ENCODE measurements at regions not wholly inside any gene's neighbourhood (a gene's known extent, or its start where the extent isn't known, plus 50 kb on each side); places are given as distances from the start of the nearest gene placed in this dataset.

DNA sequence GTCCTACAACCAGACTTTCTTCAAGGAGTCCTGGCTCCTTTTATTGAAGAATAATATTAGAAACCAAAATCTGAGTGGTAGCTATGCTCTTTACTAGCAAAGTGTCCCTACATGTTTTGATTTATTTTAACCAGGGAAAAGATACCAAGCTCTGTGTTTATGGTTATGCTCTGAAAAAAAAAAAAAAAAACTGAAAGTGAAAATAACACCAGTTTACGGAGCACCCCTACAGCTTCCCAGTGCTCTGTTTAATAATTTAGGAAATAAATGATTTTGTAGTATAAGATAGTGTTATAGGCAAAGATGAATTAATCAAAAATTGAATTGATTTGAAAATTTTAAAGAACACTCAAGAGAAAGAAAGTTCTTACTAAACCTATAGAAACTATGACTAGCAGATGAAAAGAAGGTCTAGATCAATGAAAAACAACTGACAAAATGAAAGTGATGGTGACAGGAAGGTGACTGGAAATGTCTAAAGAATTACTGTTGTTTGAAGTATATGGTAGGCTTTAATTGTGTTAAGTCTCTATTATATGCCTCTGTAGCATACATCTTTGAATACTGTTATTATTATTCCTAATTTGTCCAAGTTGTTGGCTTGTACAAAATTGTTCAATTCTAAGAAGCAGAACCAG lies 1698.4 kb upstream of the PCDH10 start:
- TF ChIP-seq CTCF (conservative IDR thresholded peaks at IDR 0.05 in 1 of 2, IDR thresholded peaks at IDR 0.05 in 1 of 2; ENCODE audit: low read depth in 1 of 2, low read length in 2 of 2) (no peak), EZH2 (IDR thresholded peaks at IDR 0.05; ENCODE audit: low read length, missing control alignments) (no peak)

All from fibroblast of lung (primary cell).